ENCODE measurements at regions not wholly inside any gene's neighbourhood (a gene's known extent, or its start where the extent isn't known, plus 50 kb on each side); places are given as distances from the start of the nearest gene placed in this dataset.

DNA sequence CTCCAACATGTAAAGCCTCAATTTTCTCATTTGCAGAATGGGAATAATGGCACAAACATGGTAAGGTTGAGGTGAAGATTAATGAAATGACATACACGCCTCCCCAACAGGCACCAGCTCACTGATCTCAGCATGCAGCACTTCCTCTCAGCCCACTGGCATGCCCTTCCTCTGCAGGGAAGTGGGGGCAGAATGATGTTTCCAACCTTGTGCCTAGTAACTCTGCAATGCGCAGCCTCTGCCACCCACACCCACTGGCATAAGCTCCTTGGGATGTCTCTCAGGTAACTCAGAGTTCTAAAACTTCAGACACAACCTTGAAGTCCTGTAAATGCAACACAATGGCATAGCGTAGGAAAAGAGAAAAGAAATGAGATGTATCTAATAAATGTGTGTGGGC is 540.7 kb downstream of the HTR7 start:
- Histone ChIP-seq H3K9me3 (ENCODE audit: control insufficient read depth in 1 of 2, low read length in 2 of 2) (no peaks in the 10 kb centered on the region), H3K36me3 (ENCODE audit: control insufficient read depth in 1 of 2, insufficient read depth in 2 of 2, low read length in 2 of 2) (no peaks in the 10 kb centered on the region), H3K27me3 (ENCODE audit: low read depth, low read length) (no peaks in the 10 kb centered on the region), H3K4me3 (ENCODE audit: low read depth in 1 of 2, low read length in 2 of 2) (no peak overlapping the region), H3K4me1 (ENCODE audit: control insufficient read depth in 1 of 2, insufficient read depth in 2 of 2, low read length in 2 of 2) (no peaks in the 10 kb centered on the region), H3K27ac (ENCODE audit: low read length) (no peak overlapping the region)

DNA sequence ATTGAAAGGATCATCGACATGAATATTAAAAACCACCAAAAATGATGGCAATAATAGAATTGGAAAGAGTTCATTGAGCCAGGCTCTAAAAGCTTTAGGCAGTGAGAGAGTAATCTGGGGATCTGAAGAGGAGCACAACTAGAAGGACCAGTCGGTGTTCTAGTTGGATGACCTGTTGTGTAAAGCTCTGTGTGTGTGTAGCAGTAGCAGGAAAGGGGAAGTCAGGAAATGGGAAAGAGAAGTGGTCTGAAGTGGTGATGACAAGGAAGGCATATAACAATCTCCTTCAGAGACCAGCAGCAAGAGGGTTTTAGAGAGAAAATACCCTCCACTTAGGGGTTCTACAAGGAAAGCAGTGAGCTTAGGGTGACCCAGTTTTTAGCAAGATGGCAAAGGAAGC is 539.2 kb downstream of the HTR7 start:
- no peak overlapping the region for H3K4me3 ChIP-seq (ENCODE audit: low read depth in 1 of 2, low read length in 2 of 2)
- H3K27me3 ChIP-seq (ENCODE audit: low read depth, low read length): no peaks in the 10 kb centered on the region
- H3K4me1 ChIP-seq (ENCODE audit: control insufficient read depth in 1 of 2, insufficient read depth in 2 of 2, low read length in 2 of 2): no peaks in the 10 kb centered on the region
- no peak overlapping the region for H3K27ac ChIP-seq (ENCODE audit: low read length)
- H3K9me3 ChIP-seq (ENCODE audit: control insufficient read depth in 1 of 2, low read length in 2 of 2): no peaks in the 10 kb centered on the region
- H3K36me3 ChIP-seq (ENCODE audit: control insufficient read depth in 1 of 2, insufficient read depth in 2 of 2, low read length in 2 of 2): no peaks in the 10 kb centered on the region

DNA sequence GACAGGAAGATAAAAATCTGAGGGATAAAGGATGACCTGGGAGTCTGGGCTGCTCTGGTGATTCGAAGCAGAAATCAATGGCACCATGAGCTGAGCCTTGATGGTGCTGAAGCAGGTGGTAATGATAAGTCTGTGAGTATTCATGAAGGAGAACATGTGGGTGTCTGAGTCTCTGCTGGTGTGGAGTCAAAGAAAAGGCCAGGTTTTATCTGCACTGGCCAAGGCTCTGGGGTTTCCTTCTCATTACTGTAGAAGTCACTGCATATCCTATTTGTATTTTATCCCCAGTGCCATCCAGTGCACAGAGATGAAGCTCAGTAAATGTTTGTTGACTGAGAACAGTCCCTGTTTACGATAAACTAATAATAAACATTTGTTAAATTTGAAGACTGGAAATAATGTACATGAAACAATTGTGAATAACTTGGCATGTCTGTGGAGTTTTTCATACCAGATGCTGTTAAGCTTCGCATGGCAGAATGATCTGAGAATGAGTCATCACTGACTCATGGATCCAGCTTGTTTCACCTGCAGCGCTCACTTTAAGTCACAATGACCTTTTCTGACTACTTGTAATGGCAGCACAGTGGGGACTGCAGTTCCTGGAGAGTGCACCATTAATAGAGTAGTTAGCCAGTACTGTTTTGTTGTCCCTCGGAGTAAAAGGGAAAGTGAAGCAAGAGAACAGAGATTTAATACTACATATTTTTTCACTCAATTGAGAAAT is 538.5 kb downstream of the HTR7 start:
- no peaks in the 10 kb centered on the region for H3K4me1 ChIP-seq (ENCODE audit: control insufficient read depth in 1 of 2, insufficient read depth in 2 of 2, low read length in 2 of 2)
- no peak overlapping the region for H3K27ac ChIP-seq (ENCODE audit: low read length)
- H3K9me3 ChIP-seq (ENCODE audit: control insufficient read depth in 1 of 2, low read length in 2 of 2): no peaks in the 10 kb centered on the region
- no peaks in the 10 kb centered on the region for H3K36me3 ChIP-seq (ENCODE audit: control insufficient read depth in 1 of 2, insufficient read depth in 2 of 2, low read length in 2 of 2)
- no peaks in the 10 kb centered on the region for H3K27me3 ChIP-seq (ENCODE audit: low read depth, low read length)
- no peak overlapping the region for H3K4me3 ChIP-seq (ENCODE audit: low read depth in 1 of 2, low read length in 2 of 2)

DNA sequence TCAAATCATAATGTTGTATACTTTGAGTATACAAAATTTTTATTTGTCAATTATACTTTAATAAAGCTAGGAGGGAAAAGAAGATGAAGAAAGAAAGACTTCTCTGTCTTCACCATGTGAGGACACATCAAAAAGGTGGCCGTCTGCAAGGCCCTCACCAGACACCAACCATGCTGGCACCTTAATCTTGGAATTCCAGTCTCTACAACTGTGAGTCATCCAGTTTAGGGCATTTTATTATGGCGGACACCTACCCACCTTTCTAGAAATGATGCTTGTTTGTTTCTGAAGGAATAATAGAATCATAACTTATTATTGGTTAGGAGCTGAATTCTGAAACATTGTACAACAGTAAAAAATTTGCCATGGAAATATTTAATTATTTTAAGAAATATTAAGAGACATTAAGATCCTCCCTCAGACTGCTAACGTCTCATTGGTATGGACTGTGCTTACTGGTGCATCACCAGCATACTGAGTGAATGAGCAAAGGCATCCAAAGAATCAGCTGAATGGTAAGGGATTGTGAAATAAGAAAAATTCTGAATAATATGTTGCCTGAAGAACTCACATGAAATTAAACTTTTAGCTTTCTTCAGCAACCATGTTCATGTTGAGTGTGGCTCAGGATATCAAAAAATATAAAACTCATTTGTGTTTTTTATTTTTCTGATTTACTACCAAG is 536.6 kb downstream of the HTR7 start:
- Histone ChIP-seq H3K36me3 (ENCODE audit: control insufficient read depth in 1 of 2, insufficient read depth in 2 of 2, low read length in 2 of 2) (no peaks in the 10 kb centered on the region), H3K4me1 (ENCODE audit: control insufficient read depth in 1 of 2, insufficient read depth in 2 of 2, low read length in 2 of 2) (no peaks in the 10 kb centered on the region), H3K4me3 (ENCODE audit: low read depth in 1 of 2, low read length in 2 of 2) (no peak overlapping the region), H3K9me3 (ENCODE audit: control insufficient read depth in 1 of 2, low read length in 2 of 2) (no peaks in the 10 kb centered on the region), H3K27ac (ENCODE audit: low read length) (no peak overlapping the region), H3K27me3 (ENCODE audit: low read depth, low read length) (no peaks in the 10 kb centered on the region)

DNA sequence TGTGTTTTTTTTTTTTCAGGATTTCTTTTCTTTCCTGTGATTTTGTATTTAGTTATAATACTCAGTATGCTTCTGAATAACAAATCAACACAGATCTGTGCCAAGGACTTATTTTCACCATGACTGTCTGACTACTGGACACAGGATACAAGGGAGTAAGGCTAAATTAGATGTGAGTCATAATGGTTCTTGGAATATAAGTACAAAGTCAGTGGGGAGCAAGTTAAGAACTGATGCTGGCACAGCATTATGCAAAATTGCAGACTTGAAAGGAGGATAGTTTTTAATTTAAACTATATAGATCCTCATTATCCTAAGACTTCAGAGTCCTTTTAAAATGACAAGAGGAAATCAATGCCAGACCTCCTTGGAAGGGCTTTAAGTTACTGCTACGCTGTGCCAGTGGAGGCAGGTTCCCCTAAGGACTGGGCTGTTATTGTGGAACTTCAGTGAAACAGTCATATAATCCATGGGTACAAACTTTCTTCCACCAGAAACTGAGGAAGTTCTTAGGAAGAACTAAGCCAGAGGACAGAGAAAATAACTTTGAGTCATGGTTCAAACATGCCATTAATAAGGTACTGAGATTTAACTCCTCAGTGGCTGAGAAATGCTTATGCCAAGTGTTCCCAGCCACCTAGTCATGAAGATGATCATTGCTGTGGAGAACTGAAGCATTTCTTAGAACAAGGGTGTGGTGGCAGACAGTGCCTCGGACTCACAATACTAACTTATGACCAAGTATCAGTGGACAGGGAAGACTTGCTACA is 531.2 kb downstream of the HTR7 start:
- H3K27me3 ChIP-seq (ENCODE audit: low read depth, low read length): no peaks in the 10 kb centered on the region
- H3K4me3 ChIP-seq (ENCODE audit: low read depth in 1 of 2, low read length in 2 of 2): no peak overlapping the region
- H3K36me3 ChIP-seq (ENCODE audit: control insufficient read depth in 1 of 2, insufficient read depth in 2 of 2, low read length in 2 of 2): no peaks in the 10 kb centered on the region
- no peaks in the 10 kb centered on the region for H3K4me1 ChIP-seq (ENCODE audit: control insufficient read depth in 1 of 2, insufficient read depth in 2 of 2, low read length in 2 of 2)
- H3K27ac ChIP-seq (ENCODE audit: low read length): no peak overlapping the region
- H3K9me3 ChIP-seq (ENCODE audit: control insufficient read depth in 1 of 2, low read length in 2 of 2): no peaks in the 10 kb centered on the region

DNA sequence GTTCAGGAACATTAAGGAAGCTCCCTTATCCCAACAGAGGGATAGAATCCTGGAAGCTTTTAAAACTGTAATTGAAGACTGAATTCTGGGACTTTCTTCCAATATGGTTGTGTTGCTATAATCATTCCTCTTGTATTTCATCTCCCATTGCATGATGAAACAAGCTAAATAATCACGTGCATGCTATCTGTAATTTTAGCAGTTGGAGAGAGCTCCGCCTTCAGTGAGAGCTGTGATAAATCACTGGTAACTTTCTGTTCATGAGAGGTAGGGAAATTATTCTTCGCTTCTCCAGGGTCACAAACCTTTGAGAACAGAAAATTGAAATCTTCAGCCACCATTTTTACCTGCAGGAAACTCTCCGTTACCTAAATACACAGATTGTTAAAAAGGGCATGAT is 530.2 kb downstream of the HTR7 start:
- no peaks in the 10 kb centered on the region for H3K9me3 ChIP-seq (ENCODE audit: control insufficient read depth in 1 of 2, low read length in 2 of 2)
- no peaks in the 10 kb centered on the region for H3K4me1 ChIP-seq (ENCODE audit: control insufficient read depth in 1 of 2, insufficient read depth in 2 of 2, low read length in 2 of 2)
- H3K27ac ChIP-seq (ENCODE audit: low read length): no peak overlapping the region
- no peaks in the 10 kb centered on the region for H3K27me3 ChIP-seq (ENCODE audit: low read depth, low read length)
- H3K36me3 ChIP-seq (ENCODE audit: control insufficient read depth in 1 of 2, insufficient read depth in 2 of 2, low read length in 2 of 2): no peaks in the 10 kb centered on the region
- H3K4me3 ChIP-seq (ENCODE audit: low read depth in 1 of 2, low read length in 2 of 2): no peak overlapping the region

DNA sequence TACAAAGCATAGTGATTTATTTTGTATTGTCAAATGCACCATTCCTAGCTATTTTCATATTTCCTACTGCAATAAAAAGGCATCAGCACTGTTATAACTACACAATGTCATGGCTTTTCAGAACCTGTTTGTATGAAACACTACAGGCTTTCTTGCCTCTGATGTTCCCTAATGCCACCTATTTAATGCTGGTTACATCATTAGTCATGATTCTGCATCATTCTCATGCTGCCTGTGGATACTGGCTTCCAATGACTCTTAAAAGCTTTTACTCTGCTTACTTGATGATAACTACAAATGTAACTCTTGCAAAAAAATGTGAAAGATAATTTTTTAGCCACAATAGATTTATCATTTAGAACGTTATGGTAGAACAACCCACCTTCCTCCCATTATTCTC is 529.4 kb downstream of the HTR7 start:
- H3K27me3 ChIP-seq (ENCODE audit: low read depth, low read length): no peaks in the 10 kb centered on the region
- no peaks in the 10 kb centered on the region for H3K4me1 ChIP-seq (ENCODE audit: control insufficient read depth in 1 of 2, insufficient read depth in 2 of 2, low read length in 2 of 2)
- H3K9me3 ChIP-seq (ENCODE audit: control insufficient read depth in 1 of 2, low read length in 2 of 2): no peaks in the 10 kb centered on the region
- H3K27ac ChIP-seq (ENCODE audit: low read length): no peak overlapping the region
- H3K36me3 ChIP-seq (ENCODE audit: control insufficient read depth in 1 of 2, insufficient read depth in 2 of 2, low read length in 2 of 2): no peaks in the 10 kb centered on the region
- no peak overlapping the region for H3K4me3 ChIP-seq (ENCODE audit: low read depth in 1 of 2, low read length in 2 of 2)

DNA sequence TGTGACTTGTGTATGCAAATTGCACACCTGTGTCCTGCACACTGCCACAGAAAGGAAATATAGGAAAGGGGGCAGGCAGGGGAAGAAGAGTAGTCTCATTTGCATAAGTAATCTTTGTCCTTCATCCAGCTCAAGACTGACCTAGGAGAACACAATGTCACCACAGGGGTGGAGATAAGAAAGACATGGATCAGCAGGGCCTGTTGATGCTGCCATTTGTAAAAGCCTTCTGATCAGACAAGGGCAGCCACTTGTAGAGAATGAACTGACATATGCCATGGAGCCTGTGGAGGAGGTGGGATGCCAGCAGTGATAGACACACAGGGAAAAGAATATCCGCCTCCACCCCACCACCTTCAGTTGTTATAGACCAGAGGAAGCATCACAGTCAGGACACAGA is 528.9 kb downstream of the HTR7 start:
- Histone ChIP-seq H3K27ac (ENCODE audit: low read length) (no peak overlapping the region), H3K4me3 (ENCODE audit: low read depth in 1 of 2, low read length in 2 of 2) (no peak overlapping the region), H3K9me3 (ENCODE audit: control insufficient read depth in 1 of 2, low read length in 2 of 2) (no peaks in the 10 kb centered on the region), H3K27me3 (ENCODE audit: low read depth, low read length) (no peaks in the 10 kb centered on the region), H3K4me1 (ENCODE audit: control insufficient read depth in 1 of 2, insufficient read depth in 2 of 2, low read length in 2 of 2) (no peaks in the 10 kb centered on the region), H3K36me3 (ENCODE audit: control insufficient read depth in 1 of 2, insufficient read depth in 2 of 2, low read length in 2 of 2) (no peaks in the 10 kb centered on the region)

DNA sequence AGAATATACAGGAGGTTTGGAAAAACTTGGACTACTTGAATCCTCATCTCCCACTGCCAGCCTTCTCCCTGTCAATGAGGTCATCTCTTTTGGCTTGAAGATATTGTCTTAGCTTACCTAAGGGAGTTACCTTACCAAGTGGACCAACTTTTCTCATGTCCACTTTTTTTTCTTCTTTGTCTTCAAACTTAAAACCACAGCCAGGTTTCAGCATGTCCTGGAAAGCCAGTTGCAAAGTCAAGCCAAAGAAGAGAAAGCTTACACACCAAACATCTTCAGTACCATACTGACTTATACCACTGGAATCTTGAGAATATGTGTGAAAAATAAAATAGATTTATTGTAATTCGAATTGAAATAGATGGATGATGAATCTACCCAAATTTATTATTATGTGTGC is 520.5 kb downstream of the HTR7 start:
- Histone ChIP-seq H3K36me3 (ENCODE audit: control insufficient read depth in 1 of 2, insufficient read depth in 2 of 2, low read length in 2 of 2) (no peaks in the 10 kb centered on the region), H3K27ac (ENCODE audit: low read length) (no peak overlapping the region), H3K4me3 (ENCODE audit: low read depth in 1 of 2, low read length in 2 of 2) (no peak overlapping the region)

DNA sequence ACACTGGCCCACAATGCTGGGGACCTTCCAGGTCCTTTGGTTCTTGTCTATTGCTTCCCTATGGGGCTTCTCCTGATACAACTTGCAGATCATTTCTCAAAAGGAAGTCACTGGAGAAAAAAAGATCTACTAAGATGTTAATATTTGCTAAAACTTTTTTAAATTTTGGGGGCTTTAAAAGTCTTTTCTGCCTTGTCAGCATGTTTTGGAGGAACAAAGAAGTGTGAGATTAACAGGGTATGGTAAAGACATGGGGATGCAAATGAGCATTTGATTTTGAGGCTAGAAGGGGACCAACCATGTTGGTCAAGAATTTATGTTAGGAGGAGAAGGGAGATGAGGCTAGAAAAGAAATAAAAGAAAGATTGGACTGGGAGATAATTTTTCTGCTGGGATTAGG is 515.4 kb downstream of the HTR7 start:
- Histone ChIP-seq H3K4me3 (ENCODE audit: low read depth in 1 of 2, low read length in 2 of 2) (no peak overlapping the region), H3K9me3 (ENCODE audit: control insufficient read depth in 1 of 2, low read length in 2 of 2) (no peaks in the 10 kb centered on the region), H3K36me3 (ENCODE audit: control insufficient read depth in 1 of 2, insufficient read depth in 2 of 2, low read length in 2 of 2) (no peaks in the 10 kb centered on the region), H3K27me3 (ENCODE audit: low read depth, low read length) (no peaks in the 10 kb centered on the region), H3K4me1 (ENCODE audit: control insufficient read depth in 1 of 2, insufficient read depth in 2 of 2, low read length in 2 of 2) (no peaks in the 10 kb centered on the region), H3K27ac (ENCODE audit: low read length) (no peak overlapping the region)

More for the DNA sequence above, 520.5 kb downstream of the HTR7 start:
- no peaks in the 10 kb centered on the region for H3K4me1 ChIP-seq (ENCODE audit: control insufficient read depth in 1 of 2, insufficient read depth in 2 of 2, low read length in 2 of 2)
- H3K27me3 ChIP-seq (ENCODE audit: low read depth, low read length): no peaks in the 10 kb centered on the region
- H3K9me3 ChIP-seq (ENCODE audit: control insufficient read depth in 1 of 2, low read length in 2 of 2): no peaks in the 10 kb centered on the region

DNA sequence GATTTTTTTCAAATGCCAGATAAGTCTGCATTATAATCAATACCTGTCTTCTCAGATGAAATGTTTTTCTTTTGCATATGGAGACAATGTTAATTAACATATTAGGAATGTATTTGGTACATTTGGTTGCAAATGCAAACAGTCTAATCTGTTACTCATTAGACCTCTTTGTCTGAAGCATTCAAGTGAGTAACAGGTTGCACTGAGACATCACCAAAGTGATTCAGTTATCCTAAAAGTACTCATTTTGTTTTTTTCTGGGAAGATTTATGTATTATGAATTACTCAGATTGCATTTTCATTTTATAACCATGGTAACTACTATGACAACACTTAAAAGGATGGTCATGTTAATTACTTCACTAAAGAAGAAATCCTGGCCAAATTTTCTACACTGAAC is 513.6 kb downstream of the HTR7 start:
- no peaks in the 10 kb centered on the region for H3K27me3 ChIP-seq (ENCODE audit: low read depth, low read length)
- H3K4me3 ChIP-seq (ENCODE audit: low read depth in 1 of 2, low read length in 2 of 2): no peak overlapping the region
- H3K36me3 ChIP-seq (ENCODE audit: control insufficient read depth in 1 of 2, insufficient read depth in 2 of 2, low read length in 2 of 2): no peaks in the 10 kb centered on the region
- no peaks in the 10 kb centered on the region for H3K9me3 ChIP-seq (ENCODE audit: control insufficient read depth in 1 of 2, low read length in 2 of 2)
- H3K4me1 ChIP-seq (ENCODE audit: control insufficient read depth in 1 of 2, insufficient read depth in 2 of 2, low read length in 2 of 2): no peaks in the 10 kb centered on the region
- no peak overlapping the region for H3K27ac ChIP-seq (ENCODE audit: low read length)
